ENCODE measurements at regions not wholly inside any gene's neighbourhood (a gene's known extent, or its start where the extent isn't known, plus 50 kb on each side); places are given as distances from the start of the nearest gene placed in this dataset.

DNA sequence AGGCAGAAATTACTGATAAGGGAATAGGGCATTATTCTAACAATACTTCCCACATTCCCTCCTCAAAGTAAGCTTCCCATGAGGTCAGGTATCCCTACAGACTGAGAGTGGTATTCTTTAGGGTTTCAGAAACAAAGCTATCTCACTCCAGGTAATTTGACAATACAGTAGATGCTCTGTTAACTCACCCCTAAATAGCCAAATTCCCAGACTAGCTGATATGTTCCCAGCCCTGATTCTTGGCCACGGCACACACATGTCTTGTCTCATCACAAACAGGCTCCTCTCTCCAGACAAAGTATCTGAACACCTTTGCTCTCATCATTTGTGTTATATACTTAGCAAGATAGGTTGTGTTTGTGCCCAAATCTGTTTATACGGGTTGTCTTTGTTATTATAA lies 139.9 kb downstream of the ZNF608 start:
- Histone ChIP-seq H3K27ac (ENCODE audit: low read depth, low read length, poor library complexity, severe bottlenecking) (no peak overlapping the region), H3K9me3 (ENCODE audit: low read depth, low read length, poor library complexity, severe bottlenecking) (no peaks in the 10 kb centered on the region), H3K4me3 (ENCODE audit: low read depth, low read length, poor library complexity, severe bottlenecking) (no peak overlapping the region), H3K4me1 (ENCODE audit: insufficient read depth, low read length, poor library complexity, severe bottlenecking) (no peaks in the 10 kb centered on the region), H3K36me3 (ENCODE audit: insufficient read depth, low read length, poor library complexity, severe bottlenecking) (no peaks in the 10 kb centered on the region), H3K27me3 (replicated peaks; ENCODE audit: insufficient read depth, low read depth, low read length, poor library complexity) (no peaks in the 10 kb centered on the region)
- no peak for DNase-seq (ENCODE audit: low spot score)
- TF ChIP-seq, protein P1, sequence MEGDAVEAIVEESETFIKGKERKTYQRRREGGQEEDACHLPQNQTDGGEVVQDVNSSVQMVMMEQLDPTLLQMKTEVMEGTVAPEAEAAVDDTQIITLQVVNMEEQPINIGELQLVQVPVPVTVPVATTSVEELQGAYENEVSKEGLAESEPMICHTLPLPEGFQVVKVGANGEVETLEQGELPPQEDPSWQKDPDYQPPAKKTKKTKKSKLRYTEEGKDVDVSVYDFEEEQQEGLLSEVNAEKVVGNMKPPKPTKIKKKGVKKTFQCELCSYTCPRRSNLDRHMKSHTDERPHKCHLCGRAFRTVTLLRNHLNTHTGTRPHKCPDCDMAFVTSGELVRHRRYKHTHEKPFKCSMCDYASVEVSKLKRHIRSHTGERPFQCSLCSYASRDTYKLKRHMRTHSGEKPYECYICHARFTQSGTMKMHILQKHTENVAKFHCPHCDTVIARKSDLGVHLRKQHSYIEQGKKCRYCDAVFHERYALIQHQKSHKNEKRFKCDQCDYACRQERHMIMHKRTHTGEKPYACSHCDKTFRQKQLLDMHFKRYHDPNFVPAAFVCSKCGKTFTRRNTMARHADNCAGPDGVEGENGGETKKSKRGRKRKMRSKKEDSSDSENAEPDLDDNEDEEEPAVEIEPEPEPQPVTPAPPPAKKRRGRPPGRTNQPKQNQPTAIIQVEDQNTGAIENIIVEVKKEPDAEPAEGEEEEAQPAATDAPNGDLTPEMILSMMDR (conservative IDR thresholded peaks at IDR 0.05; ENCODE audit: low read depth, low read length), result no peak
- no peak for TF ChIP-seq EZH2 (IDR thresholded peaks at IDR 0.05; ENCODE audit: borderline replicate concordance, low read depth, low read length, poor library complexity, severe bottlenecking)
- ChIA-PET POLR2A (ENCODE audit: low non-redundant PET) (no interaction called here), CTCF (no interaction called here)
- no TSS peak for BruUV-seq (replicated peaks)
- intact Hi-C loops (cut with micrococcal nuclease; ENCODE audit: unreplicated experiment), result no loop called here

DNA sequence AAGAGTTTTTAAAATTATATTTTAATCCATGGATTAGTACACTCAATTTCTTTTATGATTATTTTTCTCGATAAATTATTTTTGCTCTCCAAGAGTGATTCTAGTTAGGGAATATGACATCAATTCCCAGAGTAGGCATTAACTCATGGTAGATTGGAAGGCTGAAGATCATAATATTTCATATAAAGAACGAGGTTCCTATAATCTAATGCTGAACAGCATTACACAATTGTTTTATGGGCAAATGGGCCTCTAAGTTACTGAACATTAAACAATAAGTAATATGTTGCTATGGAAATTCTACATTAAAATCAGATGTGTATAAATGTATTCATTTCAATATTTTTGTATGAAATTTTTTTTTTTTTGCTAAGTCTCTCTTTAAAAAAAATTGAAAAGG lies 140.3 kb downstream of the ZNF608 start:
- TF ChIP-seq EZH2 (IDR thresholded peaks at IDR 0.05; ENCODE audit: borderline replicate concordance, low read depth, low read length, poor library complexity, severe bottlenecking), result no peak
- TF ChIP-seq, protein P1 (conservative IDR thresholded peaks at IDR 0.05; ENCODE audit: low read depth, low read length), result no peak
- Histone ChIP-seq H3K9me3 (ENCODE audit: low read depth, low read length, poor library complexity, severe bottlenecking) (no peaks in the 10 kb centered on the region), H3K4me1 (ENCODE audit: insufficient read depth, low read length, poor library complexity, severe bottlenecking) (no peaks in the 10 kb centered on the region), H3K36me3 (ENCODE audit: insufficient read depth, low read length, poor library complexity, severe bottlenecking) (no peaks in the 10 kb centered on the region), H3K27ac (ENCODE audit: low read depth, low read length, poor library complexity, severe bottlenecking) (no peak overlapping the region), H3K4me3 (ENCODE audit: low read depth, low read length, poor library complexity, severe bottlenecking) (no peak overlapping the region), H3K27me3 (replicated peaks; ENCODE audit: insufficient read depth, low read depth, low read length, poor library complexity) (no peaks in the 10 kb centered on the region)
- CTCF ChIA-PET, result no interaction called here
- BruUV-seq (replicated peaks), result no TSS peak
- intact Hi-C loops (cut with micrococcal nuclease; ENCODE audit: unreplicated experiment), result no loop called here
- no peak for DNase-seq (ENCODE audit: low spot score)
- POLR2A ChIA-PET (ENCODE audit: low non-redundant PET), result no interaction called here

DNA sequence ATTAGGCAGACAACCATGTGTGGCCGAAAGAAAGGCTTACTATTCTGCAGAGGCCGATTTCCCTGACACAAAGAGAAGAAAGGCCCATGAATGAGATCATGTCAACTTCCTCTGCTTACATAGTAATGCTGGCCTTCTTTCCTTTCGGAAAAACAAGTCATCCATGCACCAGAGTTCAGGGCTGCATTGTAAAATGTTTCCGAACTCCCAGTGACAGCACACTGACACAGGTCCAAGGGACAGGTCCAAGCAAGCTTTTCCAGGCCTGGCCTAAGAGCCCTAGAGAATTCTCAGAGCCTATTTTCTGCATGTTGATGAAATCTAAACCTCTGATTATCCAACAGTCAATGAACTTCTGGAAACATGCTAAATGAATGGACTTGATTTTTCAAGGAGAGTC lies 140.9 kb downstream of the ZNF608 start:
- ChIA-PET POLR2A (ENCODE audit: low non-redundant PET) (no interaction called here), CTCF (no interaction called here)
- DNase-seq (ENCODE audit: low spot score), result no peak
- Histone ChIP-seq H3K36me3 (ENCODE audit: insufficient read depth, low read length, poor library complexity, severe bottlenecking) (no peaks in the 10 kb centered on the region), H3K4me3 (ENCODE audit: low read depth, low read length, poor library complexity, severe bottlenecking) (no peak overlapping the region), H3K9me3 (ENCODE audit: low read depth, low read length, poor library complexity, severe bottlenecking) (no peaks in the 10 kb centered on the region), H3K27ac (ENCODE audit: low read depth, low read length, poor library complexity, severe bottlenecking) (no peak overlapping the region), H3K4me1 (ENCODE audit: insufficient read depth, low read length, poor library complexity, severe bottlenecking) (no peaks in the 10 kb centered on the region), H3K27me3 (replicated peaks; ENCODE audit: insufficient read depth, low read depth, low read length, poor library complexity) (no peaks in the 10 kb centered on the region)
- no peak for TF ChIP-seq EZH2 (IDR thresholded peaks at IDR 0.05; ENCODE audit: borderline replicate concordance, low read depth, low read length, poor library complexity, severe bottlenecking)
- TF ChIP-seq, protein P1 (conservative IDR thresholded peaks at IDR 0.05; ENCODE audit: low read depth, low read length), result no peak
- BruUV-seq (replicated peaks), result no TSS peak
- intact Hi-C loops (cut with micrococcal nuclease; ENCODE audit: unreplicated experiment), result no loop called here
